ENCODE measurements at regions not wholly inside any gene's neighbourhood (a gene's known extent, or its start where the extent isn't known, plus 50 kb on each side); places are given as distances from the start of the nearest gene placed in this dataset.

DNA sequence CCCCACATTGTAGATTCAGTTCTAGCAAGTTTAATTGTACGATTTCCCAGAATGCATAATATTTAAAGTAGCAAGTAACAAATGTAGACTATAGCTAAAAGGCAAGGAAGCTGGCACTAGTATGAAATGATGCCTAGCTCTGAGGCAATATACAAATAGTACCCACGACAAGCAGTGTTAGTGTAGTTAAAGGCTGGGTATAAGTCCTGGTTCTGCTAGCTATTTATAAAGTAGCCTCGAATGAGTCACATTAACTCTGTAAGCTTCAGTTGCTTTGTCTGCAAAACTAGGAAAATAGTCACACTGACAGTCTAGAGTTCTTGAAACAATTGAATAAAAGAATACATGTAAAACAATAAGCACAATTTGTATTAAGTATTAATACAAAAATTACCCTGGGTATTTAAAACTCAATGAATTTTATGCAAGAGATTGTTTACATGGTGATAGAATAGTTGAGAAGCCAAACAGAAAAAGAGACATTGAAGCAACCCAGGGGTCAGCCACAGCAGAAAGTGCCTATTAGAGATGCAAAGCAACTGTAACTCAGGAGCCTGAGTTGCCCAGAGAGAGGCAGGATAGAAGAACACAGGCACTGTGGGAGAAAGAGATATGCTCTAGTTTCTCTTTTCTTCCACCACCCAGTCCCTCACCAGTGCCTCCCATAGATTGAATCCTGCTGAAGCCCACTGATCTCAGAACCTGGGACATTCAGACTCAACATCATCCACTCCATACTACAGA, 949.0 kb downstream of the C4orf33 start:
- Histone ChIP-seq H3K36me3 (replicated peaks; ENCODE audit: low read depth, low read length) (no peaks in the 10 kb centered on the region), H3K4me2 (ENCODE audit: low read length) (no peak overlapping the region), H3K27me3 (ENCODE audit: low read depth, low read length) (no peaks in the 10 kb centered on the region), H3K27ac (ENCODE audit: low read length) (no peak overlapping the region), H3K9me3 (ENCODE audit: insufficient read depth, low read length) (no peaks in the 10 kb centered on the region), H3K9ac (ENCODE audit: low read length) (no peak overlapping the region), H3K79me2 (ENCODE audit: low read length) (no peaks in the 10 kb centered on the region), H2AFZ (ENCODE audit: low read depth, low read length) (no peak overlapping the region), H3K4me3 (ENCODE audit: low read length) (no peak overlapping the region), H3K4me1 (ENCODE audit: low read length) (peaks cover 18% of the 10 kb centered on the region), H4K20me1 (ENCODE audit: insufficient read depth, low read length) (no peaks in the 10 kb centered on the region)
- no peak for TF ChIP-seq EZH2phosphoT487 (IDR thresholded peaks at IDR 0.05; ENCODE audit: low read depth)
- TF ChIP-seq, protein P1, sequence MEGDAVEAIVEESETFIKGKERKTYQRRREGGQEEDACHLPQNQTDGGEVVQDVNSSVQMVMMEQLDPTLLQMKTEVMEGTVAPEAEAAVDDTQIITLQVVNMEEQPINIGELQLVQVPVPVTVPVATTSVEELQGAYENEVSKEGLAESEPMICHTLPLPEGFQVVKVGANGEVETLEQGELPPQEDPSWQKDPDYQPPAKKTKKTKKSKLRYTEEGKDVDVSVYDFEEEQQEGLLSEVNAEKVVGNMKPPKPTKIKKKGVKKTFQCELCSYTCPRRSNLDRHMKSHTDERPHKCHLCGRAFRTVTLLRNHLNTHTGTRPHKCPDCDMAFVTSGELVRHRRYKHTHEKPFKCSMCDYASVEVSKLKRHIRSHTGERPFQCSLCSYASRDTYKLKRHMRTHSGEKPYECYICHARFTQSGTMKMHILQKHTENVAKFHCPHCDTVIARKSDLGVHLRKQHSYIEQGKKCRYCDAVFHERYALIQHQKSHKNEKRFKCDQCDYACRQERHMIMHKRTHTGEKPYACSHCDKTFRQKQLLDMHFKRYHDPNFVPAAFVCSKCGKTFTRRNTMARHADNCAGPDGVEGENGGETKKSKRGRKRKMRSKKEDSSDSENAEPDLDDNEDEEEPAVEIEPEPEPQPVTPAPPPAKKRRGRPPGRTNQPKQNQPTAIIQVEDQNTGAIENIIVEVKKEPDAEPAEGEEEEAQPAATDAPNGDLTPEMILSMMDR (IDR thresholded peaks at IDR 0.05; ENCODE audit: low read depth, low read length): no peak

DNA sequence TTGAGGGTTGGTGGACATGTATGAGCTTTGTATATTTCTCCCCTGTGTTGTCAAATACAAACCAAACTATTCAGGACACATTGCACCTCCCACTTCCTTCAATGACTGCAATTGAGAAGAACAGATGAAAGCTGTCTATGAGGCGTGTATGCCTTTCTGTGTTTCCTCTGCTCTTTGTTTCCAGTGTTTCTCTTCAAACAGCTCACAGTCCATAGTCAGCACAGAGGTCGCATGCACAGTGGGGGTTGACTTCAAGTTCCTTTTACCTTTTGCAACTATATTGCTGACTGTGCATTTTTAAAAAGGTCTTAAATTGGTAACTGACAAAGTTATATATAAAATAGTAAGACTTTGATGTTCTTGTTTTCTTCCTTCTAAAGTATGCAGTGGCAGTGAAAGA, 957.8 kb downstream of the C4orf33 start:
- Histone ChIP-seq H3K79me2 (ENCODE audit: low read length) (no peaks in the 10 kb centered on the region), H3K9me3 (ENCODE audit: insufficient read depth, low read length) (no peaks in the 10 kb centered on the region), H3K27me3 (ENCODE audit: low read depth, low read length) (no peaks in the 10 kb centered on the region), H3K27ac (ENCODE audit: low read length) (no peak overlapping the region), H3K4me2 (ENCODE audit: low read length) (no peak overlapping the region), H3K9ac (ENCODE audit: low read length) (no peak overlapping the region), H3K36me3 (replicated peaks; ENCODE audit: low read depth, low read length) (no peaks in the 10 kb centered on the region), H3K4me1 (ENCODE audit: low read length) (peaks cover 11% of the 10 kb centered on the region), H4K20me1 (ENCODE audit: insufficient read depth, low read length) (no peaks in the 10 kb centered on the region), H2AFZ (ENCODE audit: low read depth, low read length) (no peak overlapping the region), H3K4me3 (ENCODE audit: low read length) (no peak overlapping the region)
- TF ChIP-seq, protein P1 (IDR thresholded peaks at IDR 0.05; ENCODE audit: low read depth, low read length): no peak

DNA sequence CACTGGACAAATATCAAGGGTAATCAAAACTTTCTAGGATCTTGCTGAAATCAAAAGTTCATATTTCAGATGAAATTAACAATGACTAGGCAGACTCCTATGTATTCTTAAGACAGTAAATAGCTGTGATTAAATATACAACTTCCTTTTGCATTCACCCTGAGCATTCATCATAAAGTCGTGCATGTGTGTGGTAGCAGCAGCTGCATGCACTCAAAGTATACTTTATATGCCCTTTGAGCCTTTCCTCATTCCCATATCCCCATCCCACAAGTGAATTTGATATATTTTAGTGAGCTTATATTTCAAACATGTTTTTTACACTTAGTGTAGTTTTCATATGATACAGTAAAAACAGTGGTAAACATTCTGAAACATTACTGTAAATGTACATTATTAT, 959.0 kb downstream of the C4orf33 start:
- Histone ChIP-seq H3K4me3 (ENCODE audit: low read length) (no peak overlapping the region), H3K4me1 (ENCODE audit: low read length) (peaks cover 11% of the 10 kb centered on the region), H3K9me3 (ENCODE audit: insufficient read depth, low read length) (no peaks in the 10 kb centered on the region), H3K27ac (ENCODE audit: low read length) (no peak overlapping the region), H3K79me2 (ENCODE audit: low read length) (no peaks in the 10 kb centered on the region), H3K36me3 (replicated peaks; ENCODE audit: low read depth, low read length) (no peaks in the 10 kb centered on the region), H2AFZ (ENCODE audit: low read depth, low read length) (no peak overlapping the region), H4K20me1 (ENCODE audit: insufficient read depth, low read length) (no peaks in the 10 kb centered on the region), H3K27me3 (ENCODE audit: low read depth, low read length) (no peaks in the 10 kb centered on the region), H3K4me2 (ENCODE audit: low read length) (no peak overlapping the region), H3K9ac (ENCODE audit: low read length) (no peak overlapping the region)
- TF ChIP-seq, protein P1 (IDR thresholded peaks at IDR 0.05; ENCODE audit: low read depth, low read length): no peak
- no peak for TF ChIP-seq EZH2phosphoT487 (IDR thresholded peaks at IDR 0.05; ENCODE audit: low read depth)

DNA sequence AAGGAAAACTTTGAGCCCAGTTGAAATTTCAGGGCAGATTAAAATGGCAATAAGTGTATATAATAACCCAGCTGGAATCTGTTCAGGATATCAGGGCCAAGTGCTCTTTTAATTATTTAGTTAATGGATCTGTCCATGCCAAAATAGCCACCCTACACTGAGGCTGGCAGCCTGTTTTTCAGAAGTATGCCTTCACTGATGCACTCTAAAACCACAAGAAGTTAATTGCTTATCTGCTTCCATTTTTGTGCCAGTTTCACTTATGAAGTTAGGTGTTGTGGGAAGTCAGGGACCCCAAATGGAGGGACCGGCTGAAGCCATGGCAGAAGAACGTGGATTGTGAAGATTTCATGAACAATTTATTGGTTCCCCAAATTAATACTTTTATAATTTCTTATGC, 960.3 kb downstream of the C4orf33 start:
- Histone ChIP-seq H3K4me2 (ENCODE audit: low read length) (peak overlapping the region; percentile 14; the same call in 1 of the 2 replicates), H3K9ac (ENCODE audit: low read length) (no peak overlapping the region), H3K4me3 (ENCODE audit: low read length) (no peak overlapping the region), H3K9me3 (ENCODE audit: insufficient read depth, low read length) (no peaks in the 10 kb centered on the region), H3K27ac (ENCODE audit: low read length) (no peak overlapping the region), H3K79me2 (ENCODE audit: low read length) (no peaks in the 10 kb centered on the region), H2AFZ (ENCODE audit: low read depth, low read length) (no peak overlapping the region), H3K27me3 (ENCODE audit: low read depth, low read length) (no peaks in the 10 kb centered on the region), H4K20me1 (ENCODE audit: insufficient read depth, low read length) (no peaks in the 10 kb centered on the region), H3K36me3 (replicated peaks; ENCODE audit: low read depth, low read length) (no peaks in the 10 kb centered on the region), H3K4me1 (ENCODE audit: low read length) (peaks cover 11% of the 10 kb centered on the region)
- TF ChIP-seq EZH2phosphoT487 (IDR thresholded peaks at IDR 0.05; ENCODE audit: low read depth): no peak
- TF ChIP-seq, protein P1 (IDR thresholded peaks at IDR 0.05; ENCODE audit: low read depth, low read length): no peak

All from OCI-LY3 (cell line).